Stimulated activated CD4-positive, alpha-beta T cell treated with anti-CD3 and anti-CD28 coated beads, Interleukin-12 subunit alpha, Interleukin-12 subunit beta, amount 100 ng/mL, for 48 hours (primary cell): ENCODE measurements at regions not wholly inside any gene's neighbourhood (a gene's known extent, or its start where the extent isn't known, plus 50 kb on each side); places are given as distances from the start of the nearest gene placed in this dataset.

ENCODE experiments used
- DNase-seq, 3 donors: peaks; one replicate each; pipeline ENCODE4 v3.0.0-alpha.2; 2020; ENCODE audit warnings: low read depth in 2 of 3, low spot score in 1 of 3

DNA sequence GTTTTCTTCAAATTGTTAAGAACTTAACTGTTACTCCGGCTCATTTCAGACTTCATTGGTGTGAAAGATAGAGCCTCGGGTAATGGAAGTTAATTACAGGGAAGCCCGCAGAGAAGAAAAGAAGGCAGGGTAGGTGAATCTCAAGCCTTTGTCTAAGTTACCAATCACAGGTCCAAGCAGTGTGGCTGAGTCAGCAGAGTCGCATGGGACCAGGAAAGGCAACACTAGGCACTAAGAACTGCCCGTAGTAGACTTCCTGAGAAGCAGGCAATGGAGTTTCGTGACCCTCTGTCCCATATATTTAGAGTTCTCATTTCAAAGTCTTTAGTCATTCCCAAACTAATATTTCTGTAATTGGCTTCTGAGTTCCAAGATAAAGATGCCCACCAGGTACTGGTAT, 122.9 kb upstream of the STT3B start:
- DNase-seq, result no peak

- DNase-seq, result no peak
Measured at GRCh38 chr3:31410411-31410810, 122.3 kb upstream of the STT3B start.

- no peak for DNase-seq
Measured at GRCh38 chr3:31412832-31413231, 119.9 kb upstream of the STT3B start.

DNA sequence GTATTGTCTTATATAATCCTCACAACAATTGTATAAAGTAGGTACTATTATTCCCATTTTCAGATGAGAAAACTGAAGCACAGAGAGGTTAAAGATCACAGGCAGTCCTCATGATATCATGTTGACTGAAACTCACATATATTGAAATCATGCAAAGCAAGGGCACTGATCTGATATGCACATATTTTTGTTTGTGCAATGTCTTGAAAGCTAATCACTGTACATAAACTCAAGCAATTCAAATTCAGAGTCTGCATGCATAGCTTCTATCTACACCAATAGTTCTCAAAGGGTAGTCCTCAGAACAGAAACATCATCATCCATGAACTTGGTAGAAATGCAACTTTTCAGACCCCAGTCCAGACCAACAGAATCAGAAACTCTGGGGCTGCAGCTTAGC, 119.2 kb upstream of the STT3B start:
- no peak for DNase-seq

GRCh38 chr3:31416980-31417379, 115.7 kb upstream of the STT3B start:
- DNase-seq, result no peak

GRCh38 chr3:31417486-31417885, 115.2 kb upstream of the STT3B start:
- no peak for DNase-seq

DNA sequence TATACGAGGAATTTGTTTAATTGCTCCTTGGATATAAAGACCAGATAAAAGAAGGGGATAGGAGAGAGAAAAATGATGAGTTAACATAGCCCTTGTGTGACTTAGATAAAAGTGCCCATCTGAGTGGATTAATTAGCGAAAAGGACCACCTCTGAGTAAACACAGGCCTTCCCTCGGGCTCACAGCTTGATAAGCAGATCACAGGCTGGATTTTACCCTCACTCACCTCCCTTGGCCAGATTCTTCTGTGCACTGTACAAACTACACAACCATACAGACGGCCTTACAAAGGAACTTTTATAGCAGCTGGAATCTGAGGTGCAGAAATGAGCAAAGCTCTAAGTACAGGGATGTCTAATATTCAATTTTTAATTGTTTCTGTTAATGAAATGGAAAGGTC, 112.4 kb upstream of the STT3B start:
- DNase-seq, result no peak

DNA sequence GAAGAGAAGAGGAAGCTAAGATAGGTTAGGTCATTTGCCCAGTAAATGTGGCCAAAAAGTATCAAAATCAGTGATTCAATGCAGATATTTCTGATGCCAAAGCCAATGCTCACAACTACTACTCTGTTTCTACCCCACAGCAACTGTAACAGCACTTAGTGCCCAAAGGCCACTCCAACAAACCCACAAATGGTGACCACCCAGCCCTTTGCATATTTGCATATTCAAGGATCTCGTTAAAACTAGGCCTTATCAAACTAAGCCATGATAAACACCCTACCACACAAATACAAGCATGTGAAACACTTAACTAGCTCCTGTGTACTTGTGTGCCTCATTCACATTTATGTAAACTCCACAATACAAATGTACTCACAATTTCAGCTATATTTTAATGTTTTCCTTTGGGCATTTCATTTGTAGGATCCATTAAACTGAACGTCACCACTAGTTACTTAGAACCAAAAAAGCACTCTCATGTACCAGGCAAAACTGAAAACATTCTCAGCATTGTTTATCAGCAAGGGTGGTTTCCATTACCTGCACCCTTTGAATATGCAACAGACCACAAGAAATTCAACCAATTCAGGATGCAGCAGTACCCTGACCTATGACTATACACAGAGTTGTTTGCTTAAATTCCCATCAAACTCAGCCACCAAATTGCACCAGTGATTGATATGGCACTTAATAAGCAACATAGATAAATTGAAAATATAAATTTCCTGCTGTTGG, 111.2 kb upstream of the STT3B start:
- DNase-seq, result peak in 1 of 3 donors; percentile 0

GRCh38 chr3:31422237-31422636, 110.5 kb upstream of the STT3B start:
- DNase-seq, result no peak

- DNase-seq, result no peak
Measured at GRCh38 chr3:31423482-31423881, 109.2 kb upstream of the STT3B start.

- no peak for DNase-seq
Measured at GRCh38 chr3:31425401-31425800, 107.3 kb upstream of the STT3B start.

- no peak for DNase-seq
Measured at GRCh38 chr3:31427623-31428022, 105.1 kb upstream of the STT3B start.

DNA sequence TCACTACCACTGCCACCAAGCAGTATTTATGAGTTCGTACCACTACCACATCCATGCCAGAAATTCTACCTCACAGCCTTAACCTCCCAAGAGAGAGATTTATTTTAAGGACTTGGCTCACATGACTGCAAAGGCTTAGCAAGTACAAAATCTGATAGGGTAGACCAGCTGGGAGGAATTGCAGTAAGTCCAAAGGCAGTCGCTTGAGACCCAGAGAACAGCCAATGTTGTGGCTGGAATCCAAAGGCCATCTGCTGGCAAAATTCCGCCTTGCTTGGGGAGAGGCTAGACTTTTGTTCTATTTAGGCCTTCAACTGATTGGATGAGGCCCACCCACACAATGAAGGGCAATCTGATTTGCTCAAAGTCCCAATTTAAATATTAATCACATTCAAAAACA, 101.4 kb upstream of the STT3B start:
- no peak for DNase-seq

DNA sequence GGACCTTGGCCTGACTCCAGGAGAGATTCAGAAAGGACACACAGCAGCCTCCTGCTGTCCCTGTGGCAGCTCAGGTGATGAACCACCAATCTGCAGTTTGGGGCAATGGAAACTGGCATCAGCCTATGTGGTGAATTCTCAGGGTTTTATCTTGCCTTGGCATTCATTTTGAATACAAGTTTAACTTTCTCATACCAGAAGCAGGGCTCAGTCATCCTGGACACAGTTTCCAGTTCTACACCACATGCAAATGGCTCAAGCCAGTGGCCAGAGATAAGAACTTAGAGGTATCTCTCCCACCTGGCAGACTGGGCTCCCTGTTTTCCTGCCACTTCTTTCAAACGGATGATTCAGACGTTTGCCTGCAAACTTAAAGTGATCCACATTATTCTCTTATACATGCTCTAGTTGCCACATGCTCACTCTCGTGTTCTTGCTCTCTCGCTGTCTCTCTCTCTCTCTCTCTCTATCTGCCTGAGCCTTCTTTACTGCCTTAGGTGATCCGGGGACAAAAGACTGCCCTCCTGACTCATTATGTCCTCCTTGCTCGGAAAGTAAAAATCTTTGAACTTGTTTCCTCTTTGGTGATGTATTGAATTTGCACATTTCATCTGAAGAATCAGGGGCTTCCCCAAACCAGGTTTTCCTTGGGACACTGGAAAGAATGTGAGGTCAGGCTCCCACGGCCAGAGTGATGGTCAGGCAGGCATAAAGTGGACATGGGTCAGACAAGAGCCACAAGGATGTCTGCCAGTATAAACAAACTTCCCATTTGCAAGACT, 99.6 kb upstream of the STT3B start:
- DNase-seq, result no peak

DNA sequence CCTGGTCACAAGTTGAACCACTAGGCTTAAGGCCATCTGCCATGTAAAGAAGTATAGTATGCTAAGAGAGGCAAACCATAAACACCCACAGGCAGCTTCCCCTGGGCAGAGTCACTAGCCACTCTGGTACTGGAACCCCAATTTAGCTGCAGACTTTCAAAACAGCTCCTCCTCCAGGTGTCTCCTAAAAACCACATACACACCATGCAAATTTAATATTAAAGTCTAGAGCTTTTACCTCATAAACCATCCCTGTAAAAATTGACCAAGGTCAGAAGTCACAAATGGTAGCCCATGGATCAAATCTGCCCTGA, 99.1 kb upstream of the STT3B start:
- DNase-seq, result no peak

- DNase-seq, result no peak
Measured at GRCh38 chr3:31434819-31435218, 97.9 kb upstream of the STT3B start.

GRCh38 chr3:31436830-31437229, 95.9 kb upstream of the STT3B start:
- no peak for DNase-seq

DNA sequence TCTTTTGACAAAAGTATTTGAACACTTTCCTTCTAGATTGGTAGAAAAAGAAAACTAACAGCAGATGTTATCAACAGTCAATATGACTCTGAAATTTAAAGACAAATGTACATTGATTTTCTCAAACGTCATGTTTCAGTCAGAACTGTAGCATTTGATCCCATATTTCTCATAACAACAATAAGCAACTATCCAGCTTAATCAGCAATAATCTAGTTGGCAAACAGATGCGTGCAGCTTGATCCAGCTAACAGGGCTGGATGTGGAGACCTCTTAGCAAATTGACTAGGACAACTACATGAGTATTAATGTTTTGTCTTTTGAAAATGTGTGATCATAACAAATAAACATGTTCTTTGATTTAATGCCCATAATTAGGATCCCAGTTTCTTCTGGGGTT, 94.0 kb upstream of the STT3B start:
- DNase-seq, result no peak

DNA sequence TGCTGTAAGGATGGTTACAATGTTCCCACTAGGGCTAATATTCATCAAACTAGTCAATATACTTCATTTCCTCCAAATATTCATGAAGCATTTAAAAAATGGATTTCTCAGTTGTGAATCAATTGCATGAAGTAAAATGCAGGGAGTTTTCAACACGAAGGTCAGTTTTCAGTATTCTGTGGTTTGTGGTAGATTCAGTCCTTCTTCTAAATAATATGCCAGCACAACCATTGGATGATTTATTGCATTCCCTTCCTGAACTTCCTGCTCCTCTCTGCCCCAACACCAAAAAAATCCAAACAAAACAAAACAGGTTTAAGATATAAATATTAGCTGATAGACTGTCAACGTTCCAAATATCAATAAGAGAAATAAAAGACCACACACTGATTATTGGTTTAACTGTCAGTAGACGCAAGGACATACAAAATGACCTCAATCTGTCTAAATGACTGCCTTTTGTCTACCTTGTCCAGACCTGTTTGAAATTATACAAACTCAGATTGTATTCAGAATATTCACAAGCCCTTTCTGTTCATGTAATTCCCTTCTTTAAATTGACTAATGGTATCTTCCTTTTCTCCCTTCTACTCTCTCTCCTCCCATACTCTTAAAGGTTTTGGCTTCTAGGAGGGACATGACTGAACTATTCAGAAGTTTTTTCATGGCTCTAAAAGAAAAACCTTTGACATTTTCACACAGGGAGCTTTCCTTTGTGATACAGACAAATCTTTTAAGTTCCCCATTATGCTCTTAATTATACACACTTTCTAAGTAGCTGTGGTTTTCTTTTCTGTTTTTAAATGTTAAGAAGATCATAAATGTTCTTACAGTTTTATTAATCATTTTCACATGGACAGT, 92.6 kb upstream of the STT3B start:
- no peak for DNase-seq

DNA sequence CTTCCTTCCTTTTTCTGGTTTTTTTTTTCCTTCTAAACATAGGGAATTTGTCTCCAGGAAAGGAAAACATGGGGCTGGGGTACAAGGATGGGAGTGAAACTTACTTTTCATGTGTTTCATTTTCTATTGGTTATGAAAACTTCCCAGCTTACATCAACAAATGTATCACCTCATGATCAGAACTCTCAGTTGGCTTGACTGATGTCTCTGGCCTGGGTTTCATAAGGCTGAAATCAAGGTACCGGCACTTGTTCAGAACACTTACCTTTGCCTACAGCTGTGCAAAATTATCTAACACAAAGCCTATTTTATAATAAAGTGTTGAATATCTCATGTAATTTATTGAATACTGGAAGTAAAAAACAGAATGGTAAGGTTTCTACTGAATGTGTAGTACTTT, 91.8 kb upstream of the STT3B start:
- DNase-seq, result no peak

GRCh38 chr3:31442755-31443154, 90.0 kb upstream of the STT3B start:
- DNase-seq, result no peak
